Prostate gland (tissue), 2 donors: ENCODE measurements at regions not wholly inside any gene's neighbourhood (a gene's known extent, or its start where the extent isn't known, plus 50 kb on each side); places are given as distances from the start of the nearest gene placed in this dataset.

ENCODE experiments used
- DNase-seq: peaks from one replicate; pipeline ENCODE4 v3.0.0-alpha.2; 2019; ENCODE audit warnings: low spot score
- H3K27ac ChIP-seq, 2 donors: fragments of 200-600 bp; sonication (generic); 2 replicates each; pipeline ENCODE4 v1.5.1; 2017 to 2019
- H3K27me3 ChIP-seq: fragments of 200-600 bp; sonication (generic); replicated peaks from 2 replicates; pipeline ENCODE4 v1.5.1; 2019; ENCODE audit not compliant: insufficient read depth
- H3K36me3 ChIP-seq, 2 donors: fragments of 200-600 bp; sonication (generic); 1 replicate in 1 of 2; 2 replicates in 1 of 2; pipeline versions ENCODE4 v1.5.1 to v1.8.1; 2017 to 2019
- H3K4me1 ChIP-seq: fragments of 200-600 bp; sonication (generic); replicated peaks from 2 replicates; pipeline ENCODE4 v1.5.1; 2019
- H3K4me3 ChIP-seq, 2 donors: fragments of 200-600 bp; sonication (generic); 2 replicates each; pipeline ENCODE4 v1.5.1; 2017 to 2019
- H3K9me3 ChIP-seq: fragments of 200-600 bp; sonication (generic); 2 replicates; pipeline ENCODE4 v1.5.1; 2017
- CTCF ChIP-seq, 4 experiments: fragments of 200-600 bp in 2 of 4; fragments of 450-650 bp in 2 of 4; sonication (generic) in 2 of 4; IDR thresholded peaks; 1 replicate in 3 of 4; 2 replicates in 1 of 4; pipeline ENCODE4 v1.5.1; 2016 to 2019; ENCODE audit warnings: antibody characterized with exemption in 4 of 4, mild to moderate bottlenecking in 2 of 4, moderate library complexity in 2 of 4
- POLR2A ChIP-seq: fragments of 450-650 bp; IDR thresholded peaks from one replicate; pipeline ENCODE4 v1.6.1; 2016; ENCODE audit warnings: antibody characterized with exemption, mild to moderate bottlenecking
- POLR2AphosphoS5 ChIP-seq: sonication (generic); formaldehyde crosslinking; IDR thresholded peaks from one replicate; pipeline ENCODE4 v1.6.1; 2017; ENCODE audit warnings: antibody characterized with exemption
- WGBS: methylation state at CpG from one replicate; pipeline ENCODE4 v1.1.5; 2018; 5-methylcytosine and 5-hydroxymethylcytosine counted together
- intact Hi-C: fragments of 100-400 bp; cut with DNase I; formaldehyde crosslinking; loops from one replicate; pipeline ENCODE4 v1.14.2; 2022

- DNase-seq: no peak
- intact Hi-C loops: no loop called here
- 69% methylated on average over 8 of the region's 8 CpGs for WGBS
- Histone ChIP-seq H3K36me3 (no peaks in the 10 kb centered on the region), H3K9me3 (no peaks in the 10 kb centered on the region), H3K27ac (no peak overlapping the region), H3K4me3 (no peak overlapping the region), H3K4me1 (no peaks in the 10 kb centered on the region), H3K27me3 (no peaks in the 10 kb centered on the region)
- TF ChIP-seq POLR2A (no peak), POLR2AphosphoS5 (no peak), CTCF (IDR thresholded peaks at IDR 0.05) (no peak)
Measured at GRCh38 chr1:213749558-213749957, 238.2 kb upstream of the PROX1 start.

GRCh38 chr1:213750231-213751063, 237.3 kb upstream of the PROX1 start:
- Histone ChIP-seq H3K4me1 (no peaks in the 10 kb centered on the region), H3K36me3 (no peaks in the 10 kb centered on the region), H3K27ac (no peak overlapping the region), H3K4me3 (no peak overlapping the region), H3K27me3 (no peaks in the 10 kb centered on the region), H3K9me3 (no peaks in the 10 kb centered on the region)
- no peak for DNase-seq
- WGBS: 16% methylated on average over 6 of the region's 6 CpGs
- intact Hi-C loops: no loop called here
- TF ChIP-seq POLR2A: no peak
- TF ChIP-seq CTCF (IDR thresholded peaks at IDR 0.05): no peak
- no peak for TF ChIP-seq POLR2AphosphoS5

- H3K4me1 ChIP-seq: no peaks in the 10 kb centered on the region
- no peaks in the 10 kb centered on the region for H3K9me3 ChIP-seq
- intact Hi-C loops: no loop called here
- DNase-seq: no peak
- TF ChIP-seq POLR2A (no peak), POLR2AphosphoS5 (no peak)
- H3K4me3 ChIP-seq: no peak overlapping the region
- H3K36me3 ChIP-seq: no peaks in the 10 kb centered on the region
- no peaks in the 10 kb centered on the region for H3K27me3 ChIP-seq
- WGBS: 82% methylated on average over 1 of the region's 1 CpG
- no peak overlapping the region for H3K27ac ChIP-seq
Measured at GRCh38 chr1:213751064-213751397, 236.7 kb upstream of the PROX1 start.

GRCh38 chr1:213759359-213760181, 228.2 kb upstream of the PROX1 start:
- Histone ChIP-seq H3K9me3 (no peaks in the 10 kb centered on the region), H3K4me1 (no peaks in the 10 kb centered on the region), H3K27ac (no peak overlapping the region), H3K4me3 (no peak overlapping the region), H3K36me3 (no peaks in the 10 kb centered on the region), H3K27me3 (no peaks in the 10 kb centered on the region)
- intact Hi-C loops: no loop called here
- WGBS: 59% methylated on average over 6 of the region's 6 CpGs
- no peak for DNase-seq
- TF ChIP-seq POLR2AphosphoS5: no peak
- no peak for TF ChIP-seq POLR2A
- no peak for TF ChIP-seq CTCF (IDR thresholded peaks at IDR 0.05)

GRCh38 chr1:213761845-213762407, 225.8 kb upstream of the PROX1 start:
- DNase-seq: no peak
- Histone ChIP-seq H3K4me3 (no peak overlapping the region), H3K4me1 (no peaks in the 10 kb centered on the region), H3K9me3 (no peaks in the 10 kb centered on the region), H3K27me3 (no peaks in the 10 kb centered on the region), H3K27ac (no peak overlapping the region), H3K36me3 (no peaks in the 10 kb centered on the region)
- intact Hi-C loops: no loop called here
- TF ChIP-seq CTCF (IDR thresholded peaks at IDR 0.05) (no peak), POLR2AphosphoS5 (no peak), POLR2A (no peak)
- 55% methylated on average over 7 of the region's 7 CpGs for WGBS
